HEK293 (cell line): ENCODE measurements at regions not wholly inside any gene's neighbourhood (a gene's known extent, or its start where the extent isn't known, plus 50 kb on each side); places are given as distances from the start of the nearest gene placed in this dataset.

Experiments used
- CTCF ChIA-PET: fragments of 350-600 bp; formaldehyde crosslinking; extraction: SDS; loops from one replicate; lab custom pipeline; 2021; ENCODE audit warnings: antibody characterized with exemption; lab: Yijun Ruan, JAX
- POLR2A ChIA-PET: fragments of 300-600 bp; formaldehyde crosslinking; extraction: SDS; loops from one replicate; lab custom pipeline; 2020; ENCODE audit warnings: antibody characterized with exemption, inconsistent platforms; lab: Yijun Ruan, JAX
- H3K27ac ChIP-seq: fragments of 200-500 bp; sonication (Bioruptor generic); 2 replicates; pipeline ENCODE4 v1.5.1; 2014; ENCODE audit warnings: low read depth, low read length, control low read depth, inconsistent platforms; ENCODE audit errors: extremely low read depth
- H3K36me3 ChIP-seq, 2 experiments: fragments of 200-500 bp in 1 of 2; sonication (Bioruptor generic) in 1 of 2; 1 replicate in 1 of 2; 2 replicates in 1 of 2; pipeline ENCODE4 v1.5.1; 2014 to 2017; ENCODE audit warnings: inconsistent platforms in 2 of 2, low read length in 2 of 2; ENCODE audit not compliant: control insufficient read depth in 2 of 2, insufficient read depth in 1 of 2
- H3K4me1 ChIP-seq: fragments of 200-500 bp; sonication (Bioruptor generic); 2 replicates; pipeline ENCODE4 v1.5.1; 2014; ENCODE audit warnings: mild to moderate bottlenecking, low read length, inconsistent platforms; ENCODE audit not compliant: control insufficient read depth, insufficient read depth
- H3K4me3 ChIP-seq: 2 replicates; pipeline ENCODE4 v1.5.1; 2011; ENCODE audit warnings: low read depth, mild to moderate bottlenecking, control low read depth, low read length, moderate library complexity
- H3K9me3 ChIP-seq: fragments of 200-500 bp; sonication (Bioruptor generic); 2 replicates; pipeline ENCODE4 v1.5.1; 2014; ENCODE audit warnings: low read depth, low read length, inconsistent platforms; ENCODE audit not compliant: control insufficient read depth, insufficient read depth
- OVOL3 ChIP-seq: fragments of 450-650 bp; formaldehyde crosslinking; IDR thresholded peaks from 2 replicates; pipeline ENCODE4 v1.5.1; 2016; ENCODE audit warnings: missing biosample characterization, missing genetic modification characterization
- RBAK ChIP-seq: fragments of 450-650 bp; formaldehyde crosslinking; IDR thresholded peaks from 2 replicates; pipeline ENCODE4 v1.5.1; 2016; ENCODE audit warnings: missing biosample characterization, missing genetic modification characterization
- SCRT2 ChIP-seq: fragments of 450-650 bp; formaldehyde crosslinking; IDR thresholded peaks from 2 replicates; pipeline ENCODE4 v1.5.1; 2016; ENCODE audit warnings: missing biosample characterization, missing genetic modification characterization
- SETDB1 ChIP-seq: IDR thresholded peaks from one replicate; pipeline ENCODE4 v1.6.1; 2017; ENCODE audit warnings: mild to moderate bottlenecking, low read length, moderate library complexity, mixed read lengths; ENCODE audit not compliant: insufficient read length
- SP7 ChIP-seq: fragments of 450-650 bp; formaldehyde crosslinking; IDR thresholded peaks from 2 replicates; pipeline ENCODE4 v1.5.1; 2016; ENCODE audit warnings: missing biosample characterization, missing genetic modification characterization
- WT1 ChIP-seq: fragments of 450-650 bp; formaldehyde crosslinking; IDR thresholded peaks from 2 replicates; pipeline ENCODE4 v1.5.1; 2016; ENCODE audit warnings: missing biosample characterization, missing genetic modification characterization
- ZFP69B ChIP-seq: fragments of 450-650 bp; formaldehyde crosslinking; IDR thresholded peaks from 2 replicates; pipeline ENCODE4 v1.5.1; 2016; ENCODE audit warnings: missing biosample characterization, missing genetic modification characterization
- ZNF114 ChIP-seq: fragments of 450-650 bp; formaldehyde crosslinking; IDR thresholded peaks from 2 replicates; pipeline ENCODE4 v1.5.0; 2017; ENCODE audit warnings: missing biosample characterization, missing genetic modification characterization
- ZNF133 ChIP-seq: fragments of 450-650 bp; formaldehyde crosslinking; IDR thresholded peaks from 2 replicates; pipeline ENCODE4 v1.5.1; 2016; ENCODE audit warnings: missing biosample characterization, missing genetic modification characterization
- ZNF157 ChIP-seq: fragments of 450-650 bp; formaldehyde crosslinking; IDR thresholded peaks from 2 replicates; pipeline ENCODE4 v1.5.1; 2016; ENCODE audit warnings: missing biosample characterization, missing genetic modification characterization
- ZNF266 ChIP-seq: fragments of 450-650 bp; formaldehyde crosslinking; IDR thresholded peaks from 2 replicates; pipeline ENCODE4 v1.5.1; 2016; ENCODE audit warnings: missing biosample characterization, missing genetic modification characterization, low read depth
- ZNF274 ChIP-seq, 2 experiments: fragments of 200-500 bp in 1 of 2; fragments of 450-650 bp in 1 of 2; sonication (Bioruptor generic) in 1 of 2; formaldehyde crosslinking in 1 of 2; IDR thresholded peaks; 2 replicates each; pipeline versions ENCODE4 v1.5.1 to v1.6.1; 2014 to 2016; ENCODE audit warnings: borderline replicate concordance in 1 of 2, inconsistent platforms in 1 of 2, low read length in 1 of 2, missing biosample characterization in 1 of 2, missing genetic modification characterization in 1 of 2
- ZNF292 ChIP-seq: fragments of 450-650 bp; formaldehyde crosslinking; IDR thresholded peaks from 2 replicates; pipeline ENCODE4 v1.5.1; 2016; ENCODE audit warnings: low read depth, missing biosample characterization, missing genetic modification characterization, borderline replicate concordance
- ZNF426 ChIP-seq: fragments of 450-650 bp; formaldehyde crosslinking; IDR thresholded peaks from 2 replicates; pipeline ENCODE4 v1.5.1; 2017; ENCODE audit warnings: missing biosample characterization, missing genetic modification characterization, mild to moderate bottlenecking, inconsistent platforms, moderate library complexity
- ZNF48 ChIP-seq: fragments of 450-650 bp; formaldehyde crosslinking; IDR thresholded peaks from 2 replicates; pipeline ENCODE4 v1.5.1; 2016; ENCODE audit warnings: missing biosample characterization, missing genetic modification characterization
- ZNF510 ChIP-seq: fragments of 450-650 bp; formaldehyde crosslinking; IDR thresholded peaks from 2 replicates; pipeline ENCODE4 v1.5.1; 2018; ENCODE audit warnings: mild to moderate bottlenecking, missing genetic modification characterization, missing biosample characterization; ENCODE audit not compliant: insufficient replicate concordance
- ZNF530 ChIP-seq: fragments of 450-650 bp; formaldehyde crosslinking; IDR thresholded peaks from 2 replicates; pipeline ENCODE4 v1.5.1; 2016; ENCODE audit warnings: low read depth, missing biosample characterization, missing genetic modification characterization
- ZNF658 ChIP-seq: fragments of 450-650 bp; formaldehyde crosslinking; IDR thresholded peaks from 2 replicates; pipeline ENCODE4; 2016; ENCODE audit warnings: missing biosample characterization, missing genetic modification characterization
- ZNF747 ChIP-seq: fragments of 450-650 bp; formaldehyde crosslinking; IDR thresholded peaks from 2 replicates; pipeline ENCODE4 v1.5.1; 2016; ENCODE audit warnings: missing biosample characterization, missing genetic modification characterization
- ZNF768 ChIP-seq: fragments of 450-650 bp; formaldehyde crosslinking; IDR thresholded peaks from 2 replicates; pipeline ENCODE4 v1.5.1; 2018; ENCODE audit warnings: missing biosample characterization, mild to moderate bottlenecking, missing genetic modification characterization
- TF ChIP-seq, protein P1 (sequence below): fragments of 450-650 bp; formaldehyde crosslinking; IDR thresholded peaks from 2 replicates; pipeline ENCODE4 v1.5.1; 2017; ENCODE audit warnings: missing biosample characterization, missing genetic modification characterization
- TF ChIP-seq, protein P2 (sequence below): fragments of 450-650 bp; formaldehyde crosslinking; IDR thresholded peaks from 2 replicates; pipeline ENCODE4 v1.5.1; 2016; ENCODE audit warnings: missing biosample characterization, missing genetic modification characterization
- TF ChIP-seq, protein P3 (sequence below): fragments of 450-650 bp; formaldehyde crosslinking; IDR thresholded peaks from 2 replicates; pipeline ENCODE4 v1.5.1; 2016; ENCODE audit warnings: missing biosample characterization, missing genetic modification characterization
- TF ChIP-seq, protein P4 (sequence below): fragments of 450-650 bp; formaldehyde crosslinking; IDR thresholded peaks from 2 replicates; pipeline ENCODE4 v1.5.1; 2016; ENCODE audit warnings: missing biosample characterization, missing genetic modification characterization
- TF ChIP-seq, protein P5 (sequence below): fragments of 450-650 bp; formaldehyde crosslinking; IDR thresholded peaks from 2 replicates; pipeline ENCODE4 v1.5.1; 2016; ENCODE audit warnings: missing biosample characterization, missing genetic modification characterization, borderline replicate concordance
- TF ChIP-seq, protein P6 (sequence below): fragments of 450-650 bp; formaldehyde crosslinking; IDR thresholded peaks from 2 replicates; pipeline ENCODE4 v1.5.1; 2016; ENCODE audit warnings: missing biosample characterization, missing genetic modification characterization

DNA sequence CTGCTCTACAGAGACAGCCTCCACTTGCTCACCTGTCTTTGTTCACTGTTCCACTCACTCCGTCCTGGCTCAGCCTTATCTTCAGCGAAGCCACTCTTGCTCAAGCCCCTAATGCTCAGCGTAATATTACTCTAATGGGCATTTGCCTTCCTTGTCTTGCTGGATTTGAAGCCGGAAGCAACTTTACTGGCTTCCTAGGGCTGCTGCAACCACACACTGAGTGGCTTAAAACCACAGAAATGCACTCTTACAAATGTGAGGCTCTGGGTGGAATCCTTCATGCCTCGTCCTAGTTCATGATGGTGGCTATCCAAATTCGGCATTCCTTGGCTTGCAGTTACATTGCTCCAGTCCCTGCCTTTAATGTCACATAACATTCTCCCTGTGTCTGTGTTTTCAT is 85.5 kb upstream of the MARCHF11 start:
- POLR2A ChIA-PET = no interaction called here
- TF ChIP-seq WT1 (tag by site-specific recombination) (no peak), RBAK (no peak), SCRT2 (tag by site-specific recombination) (no peak), SETDB1 (no peak), ZNF747 (tag by site-specific recombination) (no peak)
- TF ChIP-seq, protein P1, sequence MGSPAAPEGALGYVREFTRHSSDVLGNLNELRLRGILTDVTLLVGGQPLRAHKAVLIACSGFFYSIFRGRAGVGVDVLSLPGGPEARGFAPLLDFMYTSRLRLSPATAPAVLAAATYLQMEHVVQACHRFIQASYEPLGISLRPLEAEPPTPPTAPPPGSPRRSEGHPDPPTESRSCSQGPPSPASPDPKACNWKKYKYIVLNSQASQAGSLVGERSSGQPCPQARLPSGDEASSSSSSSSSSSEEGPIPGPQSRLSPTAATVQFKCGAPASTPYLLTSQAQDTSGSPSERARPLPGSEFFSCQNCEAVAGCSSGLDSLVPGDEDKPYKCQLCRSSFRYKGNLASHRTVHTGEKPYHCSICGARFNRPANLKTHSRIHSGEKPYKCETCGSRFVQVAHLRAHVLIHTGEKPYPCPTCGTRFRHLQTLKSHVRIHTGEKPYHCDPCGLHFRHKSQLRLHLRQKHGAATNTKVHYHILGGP (tag by site-specific recombination) = no peak
- TF ChIP-seq, protein P2, sequence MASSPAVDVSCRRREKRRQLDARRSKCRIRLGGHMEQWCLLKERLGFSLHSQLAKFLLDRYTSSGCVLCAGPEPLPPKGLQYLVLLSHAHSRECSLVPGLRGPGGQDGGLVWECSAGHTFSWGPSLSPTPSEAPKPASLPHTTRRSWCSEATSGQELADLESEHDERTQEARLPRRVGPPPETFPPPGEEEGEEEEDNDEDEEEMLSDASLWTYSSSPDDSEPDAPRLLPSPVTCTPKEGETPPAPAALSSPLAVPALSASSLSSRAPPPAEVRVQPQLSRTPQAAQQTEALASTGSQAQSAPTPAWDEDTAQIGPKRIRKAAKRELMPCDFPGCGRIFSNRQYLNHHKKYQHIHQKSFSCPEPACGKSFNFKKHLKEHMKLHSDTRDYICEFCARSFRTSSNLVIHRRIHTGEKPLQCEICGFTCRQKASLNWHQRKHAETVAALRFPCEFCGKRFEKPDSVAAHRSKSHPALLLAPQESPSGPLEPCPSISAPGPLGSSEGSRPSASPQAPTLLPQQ (tag by site-specific recombination) = no peak

DNA sequence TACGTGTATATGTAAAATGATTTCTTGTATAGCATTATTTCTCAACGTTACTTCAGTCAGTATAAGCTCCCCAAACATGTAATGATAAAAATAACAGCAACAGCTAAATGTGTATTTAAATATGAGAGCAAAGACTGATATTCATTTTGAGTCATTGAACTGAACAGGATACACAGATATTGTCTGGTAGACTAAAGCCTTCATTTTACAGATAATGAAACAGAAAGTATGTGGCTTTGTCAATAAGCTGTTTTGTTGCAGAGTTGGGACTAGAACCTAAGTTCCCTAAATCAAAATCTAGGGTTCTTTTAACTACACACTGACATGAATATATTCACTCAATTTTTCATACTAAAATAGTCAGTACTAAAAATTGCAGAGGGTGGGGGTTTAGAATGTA is 80.4 kb upstream of the MARCHF11 start:
- Histone ChIP-seq H3K4me1 (no peaks in the 10 kb centered on the region), H3K4me3 (no peak overlapping the region), H3K36me3 (no peaks in the 10 kb centered on the region), H3K9me3 (no peaks in the 10 kb centered on the region), H3K27ac (no peak overlapping the region)
- TF ChIP-seq, protein P3, sequence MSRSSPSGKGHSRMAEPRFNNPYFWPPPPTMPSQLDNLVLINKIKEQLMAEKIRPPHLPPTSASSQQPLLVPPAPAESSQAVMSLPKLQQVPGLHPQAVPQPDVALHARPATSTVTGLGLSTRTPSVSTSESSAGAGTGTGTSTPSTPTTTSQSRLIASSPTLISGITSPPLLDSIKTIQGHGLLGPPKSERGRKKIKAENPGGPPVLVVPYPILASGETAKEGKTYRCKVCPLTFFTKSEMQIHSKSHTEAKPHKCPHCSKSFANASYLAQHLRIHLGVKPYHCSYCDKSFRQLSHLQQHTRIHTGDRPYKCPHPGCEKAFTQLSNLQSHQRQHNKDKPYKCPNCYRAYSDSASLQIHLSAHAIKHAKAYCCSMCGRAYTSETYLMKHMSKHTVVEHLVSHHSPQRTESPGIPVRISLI (tag by site-specific recombination) = no peak
- TF ChIP-seq, protein P4, sequence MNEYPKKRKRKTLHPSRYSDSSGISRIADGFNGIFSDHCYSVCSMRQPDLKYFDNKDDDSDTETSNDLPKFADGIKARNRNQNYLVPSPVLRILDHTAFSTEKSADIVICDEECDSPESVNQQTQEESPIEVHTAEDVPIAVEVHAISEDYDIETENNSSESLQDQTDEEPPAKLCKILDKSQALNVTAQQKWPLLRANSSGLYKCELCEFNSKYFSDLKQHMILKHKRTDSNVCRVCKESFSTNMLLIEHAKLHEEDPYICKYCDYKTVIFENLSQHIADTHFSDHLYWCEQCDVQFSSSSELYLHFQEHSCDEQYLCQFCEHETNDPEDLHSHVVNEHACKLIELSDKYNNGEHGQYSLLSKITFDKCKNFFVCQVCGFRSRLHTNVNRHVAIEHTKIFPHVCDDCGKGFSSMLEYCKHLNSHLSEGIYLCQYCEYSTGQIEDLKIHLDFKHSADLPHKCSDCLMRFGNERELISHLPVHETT (tag by site-specific recombination) = no peak
- TF ChIP-seq ZNF292 = no peak
- TF ChIP-seq ZNF266 (tag by site-specific recombination) = no peak
- TF ChIP-seq ZNF510 = no peak
- TF ChIP-seq ZNF114 (tag by site-specific recombination) = no peak
- TF ChIP-seq SP7 (tag by site-specific recombination) = no peak
- CTCF ChIA-PET = no interaction called here
- POLR2A ChIA-PET = no interaction called here

More for the DNA sequence above, 85.5 kb upstream of the MARCHF11 start:
- H3K4me3 ChIP-seq = no peak overlapping the region
- no peaks in the 10 kb centered on the region for H3K4me1 ChIP-seq
- no peak overlapping the region for H3K27ac ChIP-seq
- CTCF ChIA-PET = no interaction called here
- no peaks in the 10 kb centered on the region for H3K9me3 ChIP-seq
- no peaks in the 10 kb centered on the region for H3K36me3 ChIP-seq

DNA sequence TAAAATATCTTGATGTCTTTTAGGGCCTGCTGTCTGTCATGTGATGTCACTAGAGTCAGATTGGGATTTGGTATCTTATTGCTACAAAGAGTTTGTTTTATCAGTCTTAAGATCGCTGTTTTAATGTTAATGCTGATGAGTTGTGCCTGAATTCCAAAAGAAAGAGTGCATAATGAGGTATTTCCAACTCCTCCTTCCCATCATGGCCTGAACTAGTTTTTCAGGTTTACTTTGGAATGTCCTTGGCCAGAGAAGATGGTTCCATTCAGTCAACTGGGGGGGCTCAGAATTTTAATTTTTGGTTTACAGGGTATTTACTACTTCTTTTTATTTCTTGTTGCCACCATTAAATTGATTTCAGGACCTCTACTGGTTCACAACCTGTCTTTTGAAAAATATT is 74.3 kb upstream of the MARCHF11 start:
- H3K9me3 ChIP-seq = no peaks in the 10 kb centered on the region
- H3K36me3 ChIP-seq = no peaks in the 10 kb centered on the region
- ChIA-PET CTCF (no interaction called here), POLR2A (no interaction called here)
- H3K27ac ChIP-seq = no peak overlapping the region
- no peak overlapping the region for H3K4me3 ChIP-seq
- no peaks in the 10 kb centered on the region for H3K4me1 ChIP-seq
- TF ChIP-seq ZFP69B (tag by site-specific recombination) (no peak), ZNF274 (IDR thresholded peaks at IDR 0.05; ENCODE audit: low read length) (no peak), ZNF274 (tag by site-specific recombination; IDR thresholded peaks at IDR 0.05; ENCODE audit: borderline replicate concordance) (no peak), ZNF48 (no peak), ZNF426 (tag by site-specific recombination) (no peak), ZNF658 (tag by site-specific recombination) (no peak), ZNF133 (tag by site-specific recombination) (no peak), ZNF157 (tag by site-specific recombination) (no peak), OVOL3 (tag by site-specific recombination) (no peak), ZNF530 (no peak), ZNF768 (tag by site-specific recombination) (no peak)
- TF ChIP-seq, protein P5, sequence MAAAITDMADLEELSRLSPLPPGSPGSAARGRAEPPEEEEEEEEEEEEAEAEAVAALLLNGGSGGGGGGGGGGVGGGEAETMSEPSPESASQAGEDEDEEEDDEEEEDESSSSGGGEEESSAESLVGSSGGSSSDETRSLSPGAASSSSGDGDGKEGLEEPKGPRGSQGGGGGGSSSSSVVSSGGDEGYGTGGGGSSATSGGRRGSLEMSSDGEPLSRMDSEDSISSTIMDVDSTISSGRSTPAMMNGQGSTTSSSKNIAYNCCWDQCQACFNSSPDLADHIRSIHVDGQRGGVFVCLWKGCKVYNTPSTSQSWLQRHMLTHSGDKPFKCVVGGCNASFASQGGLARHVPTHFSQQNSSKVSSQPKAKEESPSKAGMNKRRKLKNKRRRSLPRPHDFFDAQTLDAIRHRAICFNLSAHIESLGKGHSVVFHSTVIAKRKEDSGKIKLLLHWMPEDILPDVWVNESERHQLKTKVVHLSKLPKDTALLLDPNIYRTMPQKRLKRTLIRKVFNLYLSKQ (tag by site-specific recombination) = no peak
- TF ChIP-seq, protein P6, sequence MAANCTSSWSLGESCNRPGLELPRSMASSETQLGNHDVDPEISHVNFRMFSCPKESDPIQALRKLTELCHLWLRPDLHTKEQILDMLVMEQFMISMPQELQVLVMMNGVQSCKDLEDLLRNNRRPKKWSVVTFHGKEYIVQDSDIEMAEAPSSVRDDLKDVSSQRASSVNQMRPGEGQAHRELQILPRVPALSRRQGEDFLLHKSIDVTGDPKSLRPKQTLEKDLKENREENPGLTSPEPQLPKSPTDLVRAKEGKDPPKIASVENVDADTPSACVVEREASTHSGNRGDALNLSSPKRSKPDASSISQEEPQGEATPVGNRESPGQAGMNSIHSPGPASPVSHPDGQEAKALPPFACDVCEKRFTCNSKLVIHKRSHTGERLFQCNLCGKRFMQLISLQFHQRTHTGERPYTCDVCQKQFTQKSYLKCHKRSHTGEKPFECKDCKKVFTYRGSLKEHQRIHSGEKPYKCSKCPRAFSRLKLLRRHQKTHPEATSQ (tag by site-specific recombination) = no peak
